ENCODE measurements at regions not wholly inside any gene's neighbourhood (a gene's known extent, or its start where the extent isn't known, plus 50 kb on each side); places are given as distances from the start of the nearest gene placed in this dataset.
"Not testable (repeated sequence)": the region's sequence is repeated elsewhere in the genome, so short reads cannot be mapped to it uniquely, and the experiment has no call there.

DNA sequence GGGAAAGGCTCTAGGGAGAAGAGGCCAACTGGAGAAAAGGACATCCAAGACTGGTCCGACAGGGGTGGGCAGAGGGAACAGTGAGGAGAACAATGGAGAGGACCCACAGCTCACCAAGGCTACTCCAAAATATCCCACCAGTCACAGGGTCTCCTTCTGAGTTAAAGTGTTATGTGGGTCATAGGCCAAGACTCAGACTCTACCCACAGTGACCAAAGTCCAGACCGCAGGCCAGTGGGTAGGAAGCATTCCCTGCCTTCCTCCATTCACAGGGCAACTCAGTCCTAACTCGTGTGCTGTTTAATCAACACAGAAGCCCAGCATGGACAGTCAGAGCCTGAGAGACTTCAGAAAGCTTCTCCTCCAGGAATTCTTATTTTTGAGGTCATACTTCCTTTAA is 260.6 kb downstream of the SMAD2 start:
- no peak for DNase-seq

DNA sequence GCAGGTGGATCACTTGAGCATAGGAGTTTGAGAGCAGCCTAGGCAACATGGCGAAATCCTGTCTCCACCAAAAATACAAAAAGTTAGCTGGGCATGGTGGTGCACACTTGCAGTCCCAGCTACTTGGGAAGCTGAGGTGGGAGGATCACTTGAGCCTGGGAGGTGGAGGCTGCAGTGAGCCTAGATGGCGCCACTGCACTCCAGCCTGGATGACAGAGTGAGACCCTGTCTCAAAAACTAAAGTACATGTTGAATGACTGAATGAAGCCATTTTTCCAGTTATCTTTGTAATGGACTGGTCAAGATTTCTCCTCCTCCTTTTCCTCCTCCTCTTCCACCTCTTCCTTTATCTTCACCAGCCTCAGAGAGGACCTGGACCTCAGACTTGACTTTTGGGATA is 272.0 kb downstream of the SMAD2 start:
- DNase-seq: no peak

DNA sequence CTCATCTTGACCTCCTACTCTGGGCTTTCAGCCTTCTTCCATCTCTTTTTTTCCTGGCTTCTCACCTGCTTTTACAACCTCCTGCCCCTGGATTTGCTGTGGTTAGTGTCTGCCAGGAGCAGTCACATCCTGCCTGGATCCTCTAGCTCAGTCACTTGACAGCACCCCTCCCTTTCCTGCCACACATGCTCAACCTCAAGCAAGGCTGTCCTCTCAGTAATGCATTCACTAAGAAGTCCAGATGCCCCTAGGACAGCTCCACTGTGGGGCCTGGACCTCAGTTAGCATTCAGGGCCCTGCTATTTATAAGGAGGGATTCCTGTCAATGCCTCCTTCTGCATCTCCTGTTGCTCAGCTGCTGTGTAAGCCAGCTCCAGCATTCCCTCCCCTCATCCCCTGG is 275.5 kb downstream of the SMAD2 start:
- no peak for DNase-seq

DNA sequence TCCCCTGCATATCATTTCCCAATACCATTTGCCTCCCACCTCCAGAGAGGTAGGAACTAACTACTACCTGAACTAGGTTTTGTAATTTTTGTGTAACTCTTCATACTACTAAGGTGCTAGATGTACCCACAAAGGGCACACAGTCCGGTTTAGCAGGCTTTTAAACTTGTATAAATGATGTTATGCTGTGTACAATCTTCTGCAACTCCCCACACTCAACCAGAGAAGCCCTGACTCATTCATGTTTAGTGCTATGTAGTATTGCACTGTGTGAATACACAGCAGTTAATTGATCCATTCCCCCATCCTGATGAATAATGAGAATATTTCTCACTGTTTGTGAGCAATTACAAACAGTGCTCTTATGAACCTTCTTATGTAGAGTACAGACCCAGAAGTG is 285.6 kb downstream of the SMAD2 start:
- DNase-seq: no peak

DNA sequence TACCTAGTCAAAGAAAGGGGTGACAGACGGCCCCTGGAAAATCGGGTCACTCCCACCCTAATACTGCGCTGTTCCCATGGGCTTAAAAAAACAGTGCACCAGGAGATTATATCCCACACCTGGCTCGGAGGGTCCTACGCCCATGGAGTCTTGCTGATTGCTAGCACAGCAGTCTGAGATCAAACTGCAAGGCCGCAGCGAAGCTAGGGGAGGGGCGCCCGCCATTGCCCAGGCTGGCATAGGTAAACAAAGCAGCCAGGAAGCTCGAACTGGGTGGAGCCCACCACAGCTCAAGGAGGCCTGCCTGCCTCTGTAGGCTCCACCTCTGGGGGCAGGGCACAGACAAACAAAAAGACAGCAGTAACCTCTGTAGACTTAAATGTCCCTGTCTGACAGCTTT is 292.9 kb downstream of the SMAD2 start:
- not testable (repeated sequence) for DNase-seq

DNA sequence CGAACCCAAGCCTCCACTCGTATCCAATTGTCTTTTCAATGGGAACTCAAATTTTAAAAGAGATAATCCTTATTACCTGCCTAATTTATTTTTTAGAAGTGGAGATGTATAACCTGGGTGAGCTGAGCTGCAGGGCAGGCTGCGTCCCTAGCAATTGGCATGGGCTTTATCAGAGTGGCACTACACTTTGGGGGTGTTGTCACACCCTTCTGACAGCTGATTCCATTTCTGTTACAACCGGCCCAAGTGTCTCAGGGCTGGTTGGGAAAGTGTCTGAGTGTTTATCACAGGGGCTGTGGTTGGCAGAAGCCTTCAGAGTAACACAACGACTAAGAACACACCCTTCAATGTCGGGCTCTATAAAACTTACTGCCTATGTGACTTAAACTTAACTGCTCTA is 295.0 kb downstream of the SMAD2 start:
- no peak for DNase-seq

DNA sequence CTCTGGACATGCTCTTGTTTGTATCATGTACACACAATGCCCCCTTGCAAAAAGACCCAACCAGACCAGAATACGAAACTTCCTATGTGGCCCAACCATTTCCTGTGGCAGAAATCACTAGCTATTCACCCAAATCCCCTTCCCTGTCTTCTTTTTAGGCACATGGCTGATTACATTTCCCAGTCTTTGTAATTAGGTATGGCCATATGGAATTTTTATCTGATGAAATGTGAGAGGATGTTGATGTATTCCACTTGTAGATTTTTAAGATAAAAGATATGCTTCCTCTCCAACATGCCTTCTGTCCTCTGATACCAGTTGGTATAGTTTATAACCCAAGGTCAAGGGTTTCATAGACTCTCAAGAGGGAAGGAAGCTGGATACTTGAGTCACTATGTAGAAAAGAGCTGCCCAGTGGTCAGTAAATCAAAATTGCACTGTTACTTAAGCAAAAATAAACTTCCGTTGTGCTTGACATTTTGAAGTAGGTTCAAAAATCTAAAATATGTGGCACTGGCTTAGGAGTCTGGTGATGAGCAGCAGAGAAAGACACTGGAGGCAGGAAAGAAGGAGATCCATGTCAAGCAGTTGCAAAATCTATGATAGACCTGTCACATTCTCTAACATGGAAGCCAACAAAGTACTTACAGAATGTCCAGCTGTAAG is 297.4 kb downstream of the SMAD2 start:
- no peak for DNase-seq

DNA sequence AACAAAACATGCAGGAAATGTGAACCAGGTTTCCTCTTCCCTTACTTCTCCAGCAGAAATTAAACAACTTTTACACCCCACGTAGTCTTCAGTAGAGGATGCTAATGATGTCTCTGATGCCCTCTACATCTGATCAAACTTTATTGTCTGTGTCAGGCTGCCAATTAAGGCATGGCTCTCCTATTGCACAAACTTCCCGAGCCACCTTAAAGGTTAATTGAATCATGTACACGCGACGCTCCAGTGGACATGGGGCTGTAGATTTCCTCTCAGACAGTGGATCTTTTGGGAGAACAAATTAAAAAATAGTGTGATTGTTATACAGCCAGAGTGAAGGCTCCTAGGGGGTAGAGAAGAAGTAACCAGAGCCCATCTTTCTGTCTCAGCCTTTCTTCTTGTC is 301.6 kb downstream of the SMAD2 start:
- DNase-seq: no peak

DNA sequence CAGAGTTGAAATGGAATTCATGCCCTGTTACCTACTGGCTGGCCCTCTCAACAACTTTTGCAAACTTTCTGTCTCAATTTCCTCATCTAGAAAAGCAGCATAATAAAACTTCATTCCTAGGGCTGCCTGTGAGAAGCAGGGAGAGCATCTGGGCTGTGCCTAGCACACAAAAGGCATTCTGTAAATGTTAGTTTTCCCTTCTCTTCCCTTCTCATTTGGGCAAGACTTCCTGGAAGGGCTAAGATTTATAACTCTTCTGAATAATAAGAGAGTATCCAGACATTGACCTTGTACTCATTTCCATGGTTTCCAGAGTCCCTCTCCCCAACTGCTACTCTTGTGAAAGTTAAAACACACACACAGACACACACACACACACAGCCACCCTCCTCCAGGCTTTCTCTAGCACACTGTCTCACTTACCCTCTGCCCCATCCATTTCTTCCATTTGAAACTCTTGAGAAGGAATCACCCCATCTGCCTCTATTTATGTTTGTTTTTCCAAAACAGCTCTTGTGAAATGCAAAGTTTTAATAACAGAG is 302.1 kb downstream of the SMAD2 start:
- DNase-seq: no peak

DNA sequence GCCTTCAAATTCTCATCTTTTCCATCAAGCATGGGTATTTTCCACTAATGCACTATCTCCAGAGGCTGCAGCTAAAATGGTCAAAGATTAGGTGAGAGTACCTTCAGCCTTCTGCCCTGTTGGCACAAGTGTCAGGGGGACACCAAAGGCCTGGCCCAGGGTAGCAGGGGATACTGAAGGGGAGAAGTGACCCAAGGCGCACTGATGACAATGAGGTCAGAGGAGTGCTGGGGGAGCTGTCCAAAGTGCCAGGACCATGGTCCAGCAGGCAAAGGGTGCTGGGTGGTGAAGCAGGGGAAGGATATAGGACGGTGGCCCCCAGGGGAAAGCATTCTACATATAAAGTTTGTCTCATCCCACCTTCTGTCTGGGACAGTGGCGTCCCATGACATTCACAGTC is 303.4 kb downstream of the SMAD2 start:
- DNase-seq: no peak

DNA sequence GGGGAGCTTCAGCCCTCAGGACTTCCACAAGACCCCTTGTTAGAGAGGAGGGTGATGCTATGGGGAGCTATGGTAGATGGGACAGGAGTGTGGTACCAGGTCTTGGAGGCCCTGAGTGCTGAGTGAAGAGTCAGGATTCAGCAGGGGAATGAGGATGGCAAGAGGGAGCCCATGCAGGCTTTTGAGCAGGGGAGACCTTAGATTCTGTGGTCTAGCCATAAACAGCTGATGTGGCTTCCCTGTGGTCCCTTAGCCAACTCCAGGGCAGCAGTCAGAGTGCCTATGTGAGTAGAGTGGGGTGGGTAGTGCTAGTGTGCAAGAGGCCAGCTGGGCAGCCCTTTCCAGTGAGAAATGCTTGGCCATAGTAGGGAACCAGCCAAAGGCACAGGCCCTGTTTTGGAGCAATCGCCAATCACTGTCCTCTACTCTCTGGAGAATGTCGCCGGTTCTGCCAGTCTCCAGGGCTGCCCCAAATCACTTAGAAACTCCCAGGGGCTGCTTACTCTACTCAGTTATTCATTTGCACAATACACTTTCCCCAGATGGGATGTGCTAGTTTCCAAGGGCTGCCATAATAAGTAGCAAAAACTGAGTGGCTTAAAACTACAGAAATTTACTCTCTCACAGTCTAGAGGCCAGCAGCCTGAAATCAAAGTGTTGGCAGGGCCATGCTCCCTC is 310.5 kb downstream of the SMAD2 start:
- DNase-seq: no peak

DNA sequence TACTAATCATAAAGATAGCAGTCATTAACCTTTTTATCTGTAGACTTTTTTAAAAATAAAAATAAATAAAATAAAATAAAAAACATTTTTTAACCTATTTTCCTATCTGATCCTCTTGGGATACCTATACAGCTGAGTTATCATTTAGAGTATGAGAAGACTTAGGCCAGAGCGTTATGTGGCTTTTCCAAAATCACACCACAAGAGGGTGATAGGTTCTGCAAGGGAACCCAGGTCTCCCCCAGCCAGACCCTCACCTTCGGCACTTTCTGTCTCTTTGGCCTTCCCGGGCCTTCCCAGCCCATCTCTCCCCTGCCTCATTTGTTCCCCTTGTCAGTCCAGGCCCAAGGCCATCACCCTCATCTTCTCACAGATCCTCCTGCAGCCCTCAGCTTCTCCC is 311.7 kb downstream of the SMAD2 start:
- no peak for DNase-seq

DNA sequence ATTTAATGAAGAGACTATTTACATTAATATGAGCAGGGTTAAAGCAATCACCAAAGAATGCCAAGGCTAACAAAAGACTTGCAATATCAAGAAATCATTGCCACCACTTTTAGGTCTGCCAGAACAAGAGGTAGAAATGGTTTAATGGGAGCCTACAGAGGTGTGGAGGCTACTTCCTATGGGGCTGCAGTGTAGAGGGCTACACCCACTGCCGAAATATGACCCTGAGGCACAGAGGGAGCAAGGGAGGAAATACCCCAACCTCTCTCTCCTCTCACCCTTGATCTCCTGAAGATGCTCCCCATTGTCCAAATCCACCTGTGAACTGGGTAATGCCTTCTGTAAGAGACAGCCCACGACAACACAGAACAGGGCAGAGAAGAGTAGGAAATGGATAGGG is 315.4 kb downstream of the SMAD2 start:
- no peak for DNase-seq

DNA sequence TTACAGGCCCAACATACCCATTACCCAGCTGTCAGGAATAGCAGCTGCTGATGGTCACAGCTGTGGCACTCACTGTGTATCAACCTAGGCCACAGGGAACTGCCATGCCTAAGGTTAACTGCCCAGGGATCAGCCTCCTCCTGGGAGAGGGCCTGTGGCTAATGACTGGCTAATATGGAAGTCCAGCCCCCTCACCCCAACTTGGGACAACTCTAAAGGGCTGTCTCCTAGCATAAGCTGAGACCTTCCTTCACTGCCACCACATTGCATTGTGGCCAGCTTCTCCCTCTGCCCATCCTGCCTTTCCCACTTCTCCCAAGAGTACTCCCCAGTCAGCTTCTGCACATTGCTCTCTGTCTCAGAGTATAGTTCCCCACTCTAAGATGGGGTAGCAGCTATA is 316.5 kb downstream of the SMAD2 start:
- DNase-seq: no peak

DNA sequence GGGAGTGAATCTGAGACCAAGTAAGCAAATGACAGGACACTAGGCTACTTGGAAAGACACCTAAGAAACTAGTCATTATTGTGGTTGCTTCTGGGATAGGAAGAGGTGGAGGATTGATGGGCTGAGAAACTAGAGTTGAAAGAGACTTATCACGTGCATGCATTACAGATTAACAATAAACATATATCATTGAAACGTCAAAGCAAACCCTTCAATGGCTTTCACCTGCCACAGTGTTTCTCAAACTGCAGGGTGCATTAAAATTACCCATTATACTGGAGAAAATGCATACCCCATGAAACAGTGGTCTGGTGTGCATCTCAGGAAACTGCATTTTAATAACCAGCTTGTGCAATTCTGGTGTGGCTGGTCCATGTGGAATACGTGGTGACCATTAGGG is 318.8 kb downstream of the SMAD2 start:
- DNase-seq: no peak

DNA sequence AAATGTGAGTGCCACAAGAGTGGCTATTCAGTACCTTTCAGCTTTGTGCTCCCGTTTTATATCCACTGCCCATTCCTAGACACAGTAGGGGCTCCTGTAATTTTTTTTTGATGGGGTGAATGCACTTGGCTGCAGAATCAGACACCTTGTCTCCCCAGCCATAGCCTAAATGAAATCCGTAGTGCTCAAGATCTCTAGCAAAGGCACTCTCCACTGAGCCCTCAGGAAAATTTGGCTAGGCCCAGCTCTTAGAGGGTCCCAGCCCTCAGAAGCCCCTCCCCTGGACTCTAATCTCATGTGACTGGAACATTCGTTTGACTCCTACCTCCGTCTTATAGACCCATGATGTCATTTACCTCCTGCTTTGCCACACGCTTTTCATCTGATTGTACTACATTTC is 323.9 kb downstream of the SMAD2 start:
- no peak for DNase-seq

DNA sequence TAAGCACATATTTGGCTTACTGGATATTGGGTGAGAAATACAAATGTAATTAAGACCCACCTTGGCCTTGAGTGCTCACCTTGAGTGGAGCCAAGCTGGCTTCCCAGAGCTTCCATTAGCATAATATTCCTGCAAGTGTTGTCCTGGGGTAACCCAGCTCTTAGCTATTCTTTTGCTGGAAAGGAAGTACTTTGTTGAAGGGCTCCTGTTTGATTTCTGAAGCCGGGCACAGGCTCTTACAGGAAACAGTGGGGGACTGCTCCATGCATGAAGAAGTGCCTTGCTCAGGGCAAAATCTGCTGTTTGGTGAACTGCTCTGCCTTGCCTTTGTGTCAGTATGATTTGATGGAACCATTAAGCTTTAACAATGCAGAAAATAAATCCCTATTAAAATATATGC is 325.4 kb downstream of the SMAD2 start:
- DNase-seq: no peak

DNA sequence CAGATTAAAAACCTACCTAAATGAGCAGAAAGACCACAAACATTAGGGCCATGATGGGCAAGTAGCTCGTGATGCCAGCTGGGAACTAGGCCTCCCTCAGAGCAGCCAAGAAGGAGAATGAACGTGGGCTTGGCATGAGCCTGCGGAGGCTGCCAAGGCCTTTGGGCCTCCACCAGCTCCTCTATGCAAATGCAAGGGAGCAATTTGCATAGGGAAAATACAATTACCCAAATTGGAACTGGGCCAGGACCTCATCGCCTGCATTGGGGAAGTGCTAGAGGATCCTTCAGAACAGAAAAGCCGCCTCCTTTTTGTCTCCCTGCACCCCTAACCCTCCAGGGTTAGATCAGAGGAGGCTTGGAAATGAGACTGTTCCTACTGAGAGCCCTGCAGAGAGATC is 326.4 kb downstream of the SMAD2 start:
- no peak for DNase-seq

DNA sequence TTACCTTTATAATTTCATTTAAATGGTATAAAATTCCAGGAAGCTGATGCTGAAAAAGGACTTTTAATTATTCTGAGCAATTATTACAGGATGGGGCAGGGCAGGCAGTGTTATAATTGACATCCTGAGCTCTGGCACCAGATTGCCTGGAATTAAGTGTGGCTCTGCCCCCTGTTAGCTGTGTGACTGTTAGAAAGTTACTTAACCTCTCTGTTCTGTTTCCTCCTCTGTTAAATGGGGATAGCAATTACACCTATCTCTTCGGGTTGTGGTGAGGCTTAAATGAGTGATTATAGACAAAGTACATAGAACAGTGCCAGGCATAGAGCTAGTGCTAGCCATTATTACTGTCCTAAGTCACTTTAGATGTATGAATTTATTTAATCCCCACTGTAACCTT is 327.3 kb downstream of the SMAD2 start:
- DNase-seq: no peak

DNA sequence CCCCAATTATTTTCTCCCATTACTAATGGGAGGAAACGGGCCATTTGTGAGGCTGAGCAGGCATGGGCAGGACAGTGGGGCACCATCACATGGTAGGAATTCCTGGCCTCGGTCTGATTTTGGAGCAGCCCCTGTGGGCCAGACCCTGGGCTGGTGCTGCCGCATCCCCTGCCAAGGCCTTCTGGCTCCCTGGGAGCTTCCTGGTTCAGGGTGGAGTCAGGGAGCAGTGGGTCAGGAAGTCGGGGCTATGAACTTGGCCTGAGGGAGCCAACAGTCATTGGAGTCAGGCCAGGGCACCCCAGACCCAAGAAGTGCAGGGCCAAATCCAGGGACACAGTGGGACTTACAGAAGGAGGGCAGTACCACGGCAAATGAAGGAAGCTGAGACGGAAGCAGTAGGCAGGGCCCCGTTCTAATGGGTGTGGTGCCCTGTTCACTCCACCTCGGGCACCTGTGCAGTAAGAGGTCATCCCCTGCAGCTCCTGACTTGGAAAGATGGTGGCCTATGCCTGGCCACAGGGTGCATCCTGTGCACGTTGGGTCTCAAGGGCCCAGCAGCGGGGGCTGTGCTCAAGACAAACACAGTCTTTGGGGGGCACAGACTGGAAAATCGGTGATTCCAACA is 328.1 kb downstream of the SMAD2 start:
- no peak for DNase-seq

DNA sequence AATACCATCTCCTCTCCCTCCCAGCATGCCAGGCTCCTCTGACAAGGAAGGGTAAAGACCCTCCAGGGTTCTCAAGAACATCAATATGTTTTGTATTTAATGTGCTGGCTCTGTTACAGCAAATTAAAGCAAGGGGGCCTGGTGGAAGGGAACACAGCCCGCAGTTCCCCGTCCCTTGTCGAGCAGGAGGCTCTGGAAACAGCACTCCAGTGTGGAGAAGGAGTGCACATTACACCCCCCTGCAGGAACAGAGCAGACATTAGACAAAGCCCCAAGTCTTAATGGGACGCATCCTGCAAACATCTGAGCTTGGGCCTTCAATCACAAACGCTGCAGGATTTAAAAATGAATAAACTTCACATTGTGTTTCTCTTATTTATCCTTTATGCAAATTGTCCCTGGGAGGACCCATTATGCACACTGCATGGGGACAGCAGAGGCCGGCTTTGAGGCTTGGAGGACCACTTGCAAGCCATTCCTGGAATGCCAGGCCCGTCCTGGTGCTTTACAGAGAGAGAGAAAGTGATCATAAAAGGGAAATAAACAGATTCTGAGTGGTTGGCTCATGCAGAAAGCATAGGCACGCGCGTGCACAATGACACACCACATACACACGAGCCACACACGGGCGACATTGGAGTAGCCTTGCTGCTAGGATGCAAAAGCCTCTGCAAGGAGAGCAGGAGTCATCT is 328.7 kb downstream of the SMAD2 start:
- no peak for DNase-seq

DNA sequence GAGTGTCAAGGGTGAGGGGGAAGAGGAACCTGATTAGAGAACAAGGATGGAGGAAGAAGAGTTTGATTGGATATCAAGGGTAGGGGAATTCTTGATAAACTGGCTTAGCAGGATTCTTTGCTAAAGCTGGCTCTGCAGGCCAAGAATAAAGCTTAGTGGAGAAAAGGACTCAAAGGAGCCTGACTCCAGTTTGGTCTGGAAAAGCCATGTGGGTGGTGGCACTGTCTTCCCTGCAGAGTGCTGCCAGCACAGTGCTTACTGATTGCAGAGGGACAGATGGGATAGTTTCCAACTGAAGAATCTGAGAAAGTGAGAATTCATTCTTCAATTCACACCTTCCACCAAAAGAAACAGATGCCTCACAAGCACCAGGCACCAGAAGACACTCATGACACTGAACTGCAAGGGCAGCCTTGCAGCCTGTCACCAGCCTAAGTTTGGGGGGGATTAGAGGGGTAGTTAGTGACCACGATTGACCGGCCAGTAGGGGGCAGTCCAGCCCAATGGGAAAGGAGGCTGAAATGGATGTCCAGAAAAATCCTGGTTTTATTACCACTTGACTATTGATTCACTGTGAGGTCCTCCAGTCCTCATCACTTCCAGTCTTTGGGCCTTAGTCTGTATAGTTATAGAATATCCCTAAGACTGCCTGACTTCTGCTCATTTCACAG is 334.5 kb downstream of the SMAD2 start:
- peak in 1 of 2 experiments; percentile 6 for DNase-seq

DNA sequence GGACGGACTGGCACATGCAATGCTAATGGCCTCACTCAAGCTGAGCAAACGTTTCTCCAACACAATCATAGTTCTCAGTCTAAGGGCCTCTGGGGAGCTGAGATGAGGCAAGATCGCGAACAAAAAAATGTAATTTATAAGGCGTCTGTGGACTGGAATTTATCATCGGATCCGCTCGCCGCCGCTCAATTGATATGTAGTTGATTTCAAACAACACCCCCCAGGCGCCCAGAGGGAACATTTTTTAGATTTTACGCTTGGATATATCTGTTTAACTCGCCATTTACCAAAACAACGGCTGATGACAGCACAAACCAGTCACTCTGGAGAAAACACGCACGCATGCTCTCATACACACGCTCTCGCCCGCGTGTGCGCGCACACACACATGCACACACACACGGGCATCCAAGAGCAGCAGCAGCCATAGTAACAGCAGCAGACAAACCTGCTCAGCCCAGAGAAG is 335.8 kb downstream of the SMAD2 start:
- no peak for DNase-seq

Measured in AML-193 (cell line).